Amniotic stem cell (primary cell): ENCODE measurements at regions not wholly inside any gene's neighbourhood (a gene's known extent, or its start where the extent isn't known, plus 50 kb on each side); places are given as distances from the start of the nearest gene placed in this dataset.
"Not testable (repeated sequence)": the region's sequence is repeated elsewhere in the genome, so short reads cannot be mapped to it uniquely, and the experiment has no call there.

Source experiments
- DNase-seq: peaks from one replicate; lab custom pipeline; 2025; lab: John Stamatoyannopoulos, UW

DNA sequence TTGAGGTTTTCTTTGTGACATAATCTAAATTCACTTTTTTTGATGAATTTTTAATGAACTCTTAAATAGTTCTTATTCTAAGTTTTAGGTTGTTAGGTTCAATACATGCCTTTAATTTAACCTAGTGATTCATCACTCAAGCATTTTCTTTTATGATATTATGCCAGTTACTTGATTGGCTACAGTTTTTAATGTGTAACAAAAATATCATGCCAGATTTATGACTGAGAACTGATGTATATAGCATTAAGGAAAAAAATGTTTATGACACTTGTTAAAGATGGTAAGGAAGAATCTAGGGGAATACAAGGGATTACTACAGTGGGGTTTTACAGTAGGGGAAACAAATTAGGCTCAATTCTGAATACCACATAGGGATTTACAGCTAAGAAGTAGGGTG is 103.1 kb downstream of the VGLL3 start:
- DNase-seq: no peak

DNA sequence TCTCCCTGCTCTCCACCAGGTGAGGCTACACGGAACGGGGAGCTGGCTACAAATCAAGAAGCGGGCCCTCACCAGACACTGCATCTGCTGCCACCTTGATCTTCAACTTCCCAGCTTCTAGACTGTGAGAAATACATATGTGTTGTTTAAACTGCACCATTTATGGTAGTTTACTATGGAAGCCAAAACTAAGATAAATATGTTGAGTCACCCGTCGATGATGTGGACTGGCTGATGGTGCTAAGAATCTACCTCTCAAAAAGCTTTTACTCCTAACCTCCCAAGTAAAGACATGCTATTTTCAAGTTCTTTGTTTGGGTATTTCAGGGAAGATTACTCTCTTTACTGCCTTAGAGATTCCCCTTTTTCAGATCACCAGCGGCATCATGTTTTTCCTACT is 110.9 kb downstream of the VGLL3 start:
- no peak for DNase-seq

DNA sequence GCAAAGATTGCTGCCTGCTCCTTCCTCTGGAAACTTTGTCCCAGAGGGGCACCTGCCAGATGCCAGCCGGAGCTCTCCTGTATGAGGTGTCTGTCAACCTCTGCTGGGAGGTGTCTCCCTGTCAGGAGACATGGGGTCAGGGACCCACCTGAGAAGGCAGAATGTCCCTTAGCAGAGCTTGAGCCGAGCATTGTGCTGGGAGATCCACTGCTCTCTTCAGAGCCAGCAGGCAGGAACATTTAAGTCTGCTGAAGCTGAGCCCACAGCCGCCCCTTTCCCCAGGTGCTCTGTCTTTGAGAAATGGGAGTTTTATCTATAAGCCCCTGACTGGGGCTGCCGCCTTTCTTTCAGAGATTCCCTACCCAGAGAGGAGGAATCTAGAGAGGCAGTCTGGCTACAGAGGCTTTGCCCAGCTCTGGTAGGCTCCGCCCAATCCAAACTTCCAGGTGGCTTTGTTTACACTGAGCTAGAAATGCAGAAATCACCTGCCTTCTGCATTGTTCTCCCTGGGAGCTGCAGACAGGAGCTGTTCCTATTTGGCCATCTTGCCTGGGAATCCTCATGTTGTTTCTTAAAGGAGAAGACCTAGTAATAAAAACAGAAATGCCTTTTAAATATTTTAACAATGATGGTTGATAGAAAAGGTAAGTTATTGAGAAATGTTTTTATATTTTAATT is 114.3 kb downstream of the VGLL3 start:
- not testable (repeated sequence) for DNase-seq

DNA sequence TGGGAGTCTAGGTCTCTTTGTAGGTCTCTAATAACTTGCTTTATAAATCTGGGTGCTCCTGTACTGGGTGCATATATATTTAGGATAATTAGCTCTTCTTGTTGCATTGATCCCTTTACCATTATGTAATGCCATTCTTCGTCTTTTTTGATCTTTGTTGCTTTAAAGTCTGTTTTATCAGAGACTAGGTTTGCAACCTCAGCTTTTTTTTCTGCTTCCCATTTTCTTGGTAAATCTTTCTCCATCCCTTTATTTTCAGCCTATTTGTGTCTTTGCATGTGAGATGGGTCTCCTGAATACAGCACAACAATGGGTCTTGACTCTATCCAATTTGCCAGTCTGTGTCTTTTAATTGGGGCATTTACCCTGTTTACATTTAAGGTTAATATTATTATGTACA is 116.2 kb downstream of the VGLL3 start:
- not testable (repeated sequence) for DNase-seq

DNA sequence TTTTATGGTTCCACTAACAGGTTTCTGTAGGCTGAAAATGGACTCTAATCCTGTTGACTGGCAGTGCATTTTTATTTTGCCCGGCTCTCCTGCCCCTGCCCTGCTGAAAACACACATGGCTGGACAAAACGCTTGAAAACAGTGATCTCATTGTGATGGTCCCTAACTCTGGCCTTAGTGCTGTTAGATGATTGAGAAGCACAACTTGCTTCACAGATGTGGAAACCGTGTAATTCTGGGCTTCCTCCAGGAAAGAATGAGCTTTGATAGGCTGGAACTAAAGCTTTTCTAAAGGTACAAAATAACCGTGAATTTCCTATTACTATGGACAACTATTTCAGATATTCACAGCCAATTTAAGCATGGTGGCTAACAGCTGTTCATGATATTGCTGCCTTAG is 121.4 kb downstream of the VGLL3 start:
- DNase-seq: no peak

DNA sequence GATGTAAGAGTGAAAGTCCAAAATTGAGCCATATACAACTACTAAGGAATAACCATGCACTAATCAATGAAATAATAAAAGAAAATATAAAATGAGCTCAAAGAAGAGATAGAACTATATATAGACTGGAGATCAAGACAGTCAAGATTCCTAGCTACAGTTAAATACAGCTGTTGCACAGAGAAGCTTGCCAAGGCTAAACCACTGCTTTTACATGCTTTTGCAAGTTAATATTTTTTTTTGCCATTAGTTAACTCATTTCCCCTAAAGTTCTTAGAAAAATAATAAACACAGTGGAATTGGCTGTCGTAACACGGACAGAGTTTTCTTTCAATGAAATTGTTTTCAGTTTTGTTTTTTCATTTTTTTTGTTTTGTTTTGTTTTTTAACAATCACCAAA is 123.0 kb downstream of the VGLL3 start:
- DNase-seq: no peak

DNA sequence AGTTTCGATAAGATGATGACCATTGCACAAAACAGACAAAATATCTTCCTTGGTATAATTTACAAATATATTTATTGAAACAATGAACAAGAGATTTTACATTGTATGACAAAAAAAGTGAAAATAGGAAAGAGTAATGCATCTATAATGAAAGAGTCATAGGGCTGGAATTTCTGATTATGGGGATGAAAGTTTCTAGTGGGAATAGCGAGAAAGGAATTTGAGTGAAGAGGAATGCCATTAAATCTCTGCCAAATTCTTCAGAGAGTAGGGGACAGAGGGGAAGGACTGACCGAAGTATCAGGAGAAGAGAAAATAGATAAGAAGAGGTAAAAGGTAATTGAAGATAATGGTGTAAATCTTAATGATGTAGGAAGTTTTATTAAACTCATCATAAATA is 125.4 kb downstream of the VGLL3 start:
- DNase-seq: no peak

DNA sequence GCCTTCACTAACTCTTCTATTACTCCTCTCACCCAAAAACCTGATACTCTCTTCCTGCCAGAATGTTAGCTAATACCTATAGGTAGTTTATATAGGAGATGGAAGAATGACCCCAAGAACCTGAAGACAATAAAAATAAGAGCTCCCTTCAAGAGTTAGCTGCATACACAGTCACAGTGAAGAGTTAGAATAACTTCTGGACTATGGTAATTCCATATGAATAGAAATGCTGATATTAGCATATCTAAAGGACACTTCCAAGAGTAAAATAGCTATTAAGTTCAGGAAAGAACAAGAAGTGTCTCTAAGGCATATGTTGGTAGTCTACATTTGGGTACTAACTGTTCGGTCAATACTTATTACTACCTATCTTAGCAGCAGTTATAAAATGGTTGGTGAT is 134.2 kb downstream of the VGLL3 start:
- DNase-seq: no peak

DNA sequence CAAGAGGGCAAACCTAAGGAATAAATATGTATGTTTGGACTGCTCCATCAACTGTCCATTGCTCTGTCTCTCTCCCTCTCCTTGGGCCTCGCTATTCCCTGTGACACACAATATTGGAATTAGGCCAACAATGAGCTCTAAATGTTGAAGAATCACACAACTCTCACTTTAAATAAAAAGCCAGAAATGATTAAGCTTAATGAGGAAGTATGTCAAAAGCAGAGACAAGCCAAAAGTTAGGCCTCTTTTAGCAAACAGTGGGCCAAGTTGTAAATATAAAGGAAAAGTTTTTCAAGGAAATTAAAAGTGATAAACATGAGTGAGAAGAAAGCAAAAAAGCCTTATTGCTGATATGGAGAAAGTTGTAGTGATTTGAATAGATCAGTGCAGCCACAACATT is 141.0 kb downstream of the VGLL3 start:
- DNase-seq: no peak

DNA sequence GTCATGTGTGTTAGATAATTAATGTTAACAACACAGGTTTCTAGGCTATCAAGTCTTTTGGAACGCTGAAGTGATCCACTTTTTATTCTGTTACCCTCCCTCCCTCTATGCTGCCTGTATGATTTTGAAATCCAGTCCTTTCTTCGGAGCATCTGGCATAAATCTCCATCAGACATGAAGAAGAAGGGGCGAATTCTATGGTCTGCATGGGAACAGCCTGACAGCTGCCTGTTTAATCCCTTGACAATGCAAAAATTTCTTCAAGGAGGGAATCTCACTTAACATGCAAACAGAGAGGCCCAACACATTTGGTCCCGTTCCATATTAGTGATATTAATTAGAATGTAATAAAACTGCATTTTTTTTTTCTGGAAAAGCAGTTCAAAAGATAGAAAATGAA is 145.2 kb downstream of the VGLL3 start:
- no peak for DNase-seq

DNA sequence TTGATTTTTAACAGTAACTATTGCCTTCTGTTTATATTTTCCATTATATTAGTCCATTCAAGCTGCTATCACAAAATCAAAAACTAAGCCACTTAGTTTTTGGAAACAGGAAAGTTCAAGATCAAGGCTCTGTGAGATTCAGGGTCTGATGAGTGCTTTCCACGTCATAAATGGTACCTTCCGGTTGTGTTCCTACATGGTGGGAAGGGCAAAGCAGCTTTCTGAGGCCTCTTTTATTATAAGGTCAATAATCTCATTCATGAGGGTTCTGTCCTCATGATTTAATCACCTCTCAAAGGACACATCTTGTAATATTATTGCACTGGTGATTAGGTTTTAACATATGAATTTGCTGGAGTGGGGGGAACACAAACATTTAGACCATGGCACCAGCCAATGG is 152.0 kb downstream of the VGLL3 start:
- no peak for DNase-seq

DNA sequence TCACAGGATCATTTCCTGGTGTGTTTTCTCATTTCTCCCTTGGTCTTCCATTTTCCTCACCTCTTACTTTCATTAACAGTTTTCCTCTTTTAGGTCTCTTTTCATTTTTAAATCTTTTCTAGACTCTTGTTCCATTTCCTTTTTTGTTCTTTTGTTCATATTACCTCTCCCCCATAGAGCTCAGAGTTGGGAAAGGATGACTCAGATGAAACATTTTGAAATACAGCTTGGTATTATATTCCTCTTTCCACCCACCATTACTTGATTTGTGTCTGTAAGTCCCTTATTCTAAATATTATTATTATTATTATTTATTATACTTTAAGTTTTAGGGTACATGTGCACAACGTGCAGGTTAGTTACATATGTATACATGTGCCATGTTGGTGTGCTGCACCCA is 153.1 kb downstream of the VGLL3 start:
- DNase-seq: no peak

DNA sequence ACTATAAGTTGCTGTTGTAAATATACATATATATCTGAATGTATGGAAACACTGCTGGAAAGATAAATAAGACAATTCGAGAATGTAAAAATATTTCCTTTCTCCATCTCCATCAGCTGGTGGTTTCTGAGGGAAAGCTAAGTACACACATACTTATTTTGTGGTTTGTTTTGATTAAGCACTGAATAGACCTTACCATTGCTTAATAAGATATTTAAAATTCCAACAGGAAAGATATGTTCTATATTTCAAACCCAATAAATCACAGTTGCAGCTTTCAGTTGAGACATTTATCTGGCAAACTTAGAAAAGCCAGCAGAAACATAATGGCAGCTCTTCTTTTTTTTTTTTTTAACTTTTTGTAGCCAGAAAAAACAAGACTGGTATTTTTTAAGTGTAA is 160.4 kb downstream of the VGLL3 start:
- no peak for DNase-seq

DNA sequence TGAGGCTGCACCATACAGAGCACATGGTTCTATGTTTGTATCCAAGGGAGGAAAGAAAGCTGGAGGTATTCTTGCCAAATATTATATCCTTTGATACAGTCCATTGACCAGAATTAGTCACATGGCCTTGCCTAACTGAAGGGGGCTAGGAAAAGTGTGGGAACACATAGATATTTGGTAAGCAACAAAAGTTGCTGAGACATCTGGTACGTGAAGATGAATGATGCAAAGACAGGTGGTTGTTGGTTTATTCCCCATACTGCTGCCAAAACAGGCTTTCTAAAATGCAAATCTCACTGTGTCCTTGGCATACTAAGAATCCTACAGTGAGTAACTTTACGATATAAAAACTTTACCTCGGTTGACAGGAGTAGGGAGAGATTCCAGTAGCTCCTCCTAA is 162.2 kb downstream of the VGLL3 start:
- no peak for DNase-seq

DNA sequence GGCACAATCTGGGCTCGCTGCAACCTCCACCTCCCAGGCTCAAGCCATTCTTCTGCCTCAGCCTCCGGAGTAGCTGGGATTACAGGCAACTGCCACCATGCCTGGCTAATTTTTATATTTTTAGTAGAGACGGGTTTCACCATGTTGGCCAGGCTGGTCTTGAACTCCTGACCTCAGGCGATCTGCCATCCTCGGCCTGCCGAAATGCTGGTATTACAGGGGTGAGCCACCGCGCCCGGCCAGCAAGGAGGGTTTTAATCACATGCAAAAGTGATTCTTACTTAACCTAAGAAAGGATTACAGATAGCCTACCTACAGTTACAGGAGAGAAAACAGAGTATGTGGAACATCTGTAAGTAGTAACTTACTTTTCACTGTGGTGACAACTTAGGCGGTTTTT is 163.4 kb downstream of the VGLL3 start:
- DNase-seq: not testable (repeated sequence)

DNA sequence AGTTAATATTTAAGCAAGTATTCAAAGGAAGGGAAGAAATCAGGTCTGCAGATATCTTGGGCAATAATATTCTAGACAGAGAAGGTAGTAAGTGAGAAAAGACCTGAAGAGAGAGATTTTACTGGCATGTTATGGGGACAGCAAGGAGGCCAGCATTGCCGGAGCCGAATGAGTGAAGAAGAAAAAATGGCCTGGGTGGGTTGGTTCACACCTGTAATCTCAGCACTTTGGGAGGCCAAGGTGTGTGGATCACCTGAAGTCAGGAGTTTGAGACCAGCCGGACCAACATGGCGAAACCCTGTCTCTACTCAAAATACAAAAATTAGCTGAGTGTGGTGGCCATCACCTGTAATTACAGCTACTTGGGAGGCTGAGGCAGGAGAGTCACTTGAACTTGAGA is 164.7 kb downstream of the VGLL3 start:
- DNase-seq: no peak

DNA sequence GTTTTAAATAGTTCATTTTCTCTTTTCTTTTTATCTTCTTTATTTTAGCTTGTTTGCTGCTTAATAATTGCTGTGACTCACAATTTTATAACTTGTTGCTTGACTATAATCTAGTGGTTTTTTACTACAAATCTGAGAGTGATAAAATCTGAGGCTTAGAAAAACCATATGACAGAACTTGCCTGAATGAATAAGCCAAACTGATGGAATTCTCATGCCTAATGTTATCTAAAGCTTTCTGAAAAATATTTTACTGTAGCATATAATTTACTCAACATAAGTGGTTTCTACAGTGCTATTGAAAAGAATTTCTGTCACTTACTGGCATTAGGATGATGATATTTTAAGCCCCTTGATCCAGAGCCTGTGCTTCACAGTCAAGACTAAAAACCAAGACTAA is 175.1 kb downstream of the VGLL3 start:
- DNase-seq: no peak

DNA sequence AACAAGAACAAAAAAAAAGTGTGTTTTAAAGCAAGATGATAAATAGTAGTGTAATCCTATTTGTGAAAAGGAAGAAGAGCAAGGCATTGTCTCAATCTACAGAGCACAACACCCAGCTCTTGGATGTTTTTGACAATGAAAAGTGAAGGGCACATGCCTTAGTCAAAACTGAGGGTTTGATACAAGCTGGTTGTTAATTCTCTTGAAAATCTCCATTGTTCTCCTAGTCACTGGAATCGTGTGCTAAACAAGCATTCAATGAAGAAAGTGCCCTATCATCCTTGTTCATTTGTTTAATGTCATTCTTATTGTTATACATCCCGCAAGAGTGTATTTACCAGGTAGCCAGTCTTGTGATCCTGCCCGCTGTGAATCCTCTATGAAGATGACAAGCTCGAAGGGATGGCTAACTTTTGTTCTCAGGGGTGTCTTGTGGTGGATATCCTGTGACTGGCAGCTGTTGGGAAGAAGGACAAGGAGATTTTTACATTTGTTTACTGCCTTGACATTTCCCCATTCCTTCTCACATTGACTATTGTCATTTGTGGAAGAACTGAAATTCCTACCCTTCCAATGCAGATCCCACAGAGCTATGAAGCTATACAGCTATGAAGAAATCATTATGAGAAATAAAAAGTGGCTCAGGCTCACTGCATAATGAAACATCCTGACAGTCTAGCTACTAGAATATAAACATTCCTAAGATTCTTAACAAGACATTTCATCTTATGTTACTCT is 175.9 kb downstream of the VGLL3 start:
- no peak for DNase-seq

DNA sequence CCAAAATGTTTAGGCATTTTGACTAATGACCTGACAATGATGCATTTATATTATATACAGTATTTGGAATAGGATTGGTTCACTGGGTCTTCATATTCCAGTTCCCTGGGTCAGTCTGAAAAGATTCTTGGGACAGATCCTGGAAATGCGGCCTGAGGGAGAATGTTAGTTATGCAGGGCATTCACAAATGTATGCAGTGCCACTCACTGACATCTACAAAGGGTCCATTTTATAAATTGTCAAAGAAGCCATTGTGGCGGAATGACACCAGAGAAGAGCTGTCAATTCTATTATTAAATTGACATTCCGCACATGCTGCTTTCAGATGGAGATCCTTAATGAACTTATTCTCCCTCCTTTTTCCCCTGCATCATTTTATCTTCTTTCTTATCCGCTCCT is 176.6 kb downstream of the VGLL3 start:
- no peak for DNase-seq

DNA sequence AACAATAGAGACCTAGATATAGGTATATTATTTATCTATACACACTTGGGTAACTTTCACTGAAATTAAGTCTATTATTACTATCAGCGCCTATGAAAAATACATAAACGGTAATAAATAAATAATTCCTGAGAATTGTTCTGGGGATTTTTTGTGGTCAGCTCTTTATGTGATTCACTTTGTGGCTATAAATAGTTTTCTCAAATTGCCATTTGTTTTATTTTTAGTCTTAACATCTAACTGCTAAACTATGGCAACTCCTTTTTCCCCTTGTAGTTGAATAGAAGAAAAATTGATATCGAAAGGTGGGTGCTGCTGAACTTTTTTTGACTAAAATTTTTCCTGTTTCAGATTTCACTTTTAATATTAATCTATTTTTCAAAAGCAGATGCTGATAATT is 189.0 kb downstream of the VGLL3 start:
- DNase-seq: no peak

DNA sequence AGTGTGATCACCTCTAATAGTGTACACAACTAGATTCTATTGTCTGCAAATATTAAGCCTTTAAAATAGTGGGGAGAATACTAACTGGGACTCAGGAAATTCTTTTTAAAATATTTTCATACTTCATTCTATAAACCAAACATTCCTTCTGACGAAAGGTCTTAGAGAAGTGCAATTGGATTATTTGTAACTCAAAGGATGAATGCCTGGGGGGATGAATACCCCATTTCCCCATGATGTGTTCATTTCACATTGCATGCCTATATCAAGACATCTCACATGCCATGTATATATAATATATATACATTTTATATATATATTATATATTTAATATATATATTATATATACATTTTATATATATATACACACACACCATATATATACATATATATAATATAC is 189.9 kb downstream of the VGLL3 start:
- no peak for DNase-seq

DNA sequence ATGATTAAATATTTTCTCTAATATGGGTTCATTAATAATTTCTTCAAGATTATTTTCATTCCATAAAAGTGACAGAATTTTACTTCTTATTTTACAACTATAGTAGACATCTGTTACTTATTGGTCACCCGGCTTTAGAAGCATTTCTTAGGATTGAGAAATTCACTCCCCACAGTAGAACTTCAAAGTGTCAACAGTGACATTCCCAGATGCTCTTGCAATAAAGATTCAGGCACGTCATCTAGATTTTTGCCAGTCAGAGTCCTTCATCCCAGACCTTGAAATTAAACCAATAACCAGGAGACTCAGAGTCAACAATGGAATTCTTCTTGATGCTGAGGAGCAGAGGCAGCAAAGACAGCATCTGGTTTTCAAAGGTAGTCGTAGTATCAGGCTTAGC is 190.8 kb downstream of the VGLL3 start:
- DNase-seq: no peak

DNA sequence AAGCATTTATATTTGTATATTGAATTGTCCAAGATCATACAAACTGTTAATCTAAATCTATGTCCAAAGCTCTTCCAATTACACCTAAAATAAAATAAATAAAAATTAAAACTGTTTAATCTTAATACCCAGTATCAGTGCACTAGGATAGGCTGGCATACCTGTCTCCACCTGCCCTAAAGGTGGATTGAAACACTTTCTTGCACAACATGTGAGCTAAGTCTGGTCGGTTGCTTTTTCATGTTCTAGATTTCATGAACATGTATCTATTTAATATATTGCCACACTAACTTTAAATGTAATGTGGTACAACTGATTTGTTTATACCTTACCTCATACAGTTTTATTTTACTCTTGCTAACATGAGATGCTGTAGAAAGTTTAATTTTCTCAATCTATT is 193.0 kb downstream of the VGLL3 start:
- DNase-seq: no peak
